Adipocyte (in vitro differentiated cells): ENCODE measurements at regions not wholly inside any gene's neighbourhood (a gene's known extent, or its start where the extent isn't known, plus 50 kb on each side); places are given as distances from the start of the nearest gene placed in this dataset.
"Not testable (repeated sequence)": the region's sequence is repeated elsewhere in the genome, so short reads cannot be mapped to it uniquely, and the experiment has no call there.

Experiments
- DNase-seq: peaks from one replicate; pipeline ENCODE4 v3.0.0-alpha.2; 2015; ENCODE audit warnings: low read depth
- H3K27me3 ChIP-seq: replicated peaks from 2 replicates; pipeline ENCODE4 v1.7.0; 2013; ENCODE audit warnings: mild to moderate bottlenecking, low read length, moderate library complexity; ENCODE audit not compliant: control insufficient read depth, insufficient read depth
- H3K36me3 ChIP-seq: 2 replicates; pipeline ENCODE4 v1.7.0; 2013; ENCODE audit warnings: low read length, mild to moderate bottlenecking, moderate library complexity; ENCODE audit not compliant: control insufficient read depth, insufficient read depth, severe bottlenecking
- H3K4me1 ChIP-seq: 2 replicates; pipeline ENCODE4 v1.7.0; 2013; ENCODE audit warnings: mild to moderate bottlenecking, low read length, moderate library complexity; ENCODE audit not compliant: control insufficient read depth, insufficient read depth
- H3K4me3 ChIP-seq: 2 replicates; pipeline ENCODE4 v1.7.0; 2013; ENCODE audit warnings: mild to moderate bottlenecking, low read length, moderate library complexity
- H3K9ac ChIP-seq: 2 replicates; pipeline ENCODE4 v1.7.0; 2013; ENCODE audit warnings: mild to moderate bottlenecking, low read length, moderate library complexity
- H3K9me3 ChIP-seq: 2 replicates; pipeline ENCODE4 v1.7.0; 2013; ENCODE audit warnings: mild to moderate bottlenecking, low read length, moderate library complexity; ENCODE audit not compliant: control insufficient read depth

- Histone ChIP-seq H3K9me3 (peaks cover 7% of the 10 kb centered on the region), H3K9ac (no peak overlapping the region), H3K36me3 (no peaks in the 10 kb centered on the region), H3K4me1 (no peaks in the 10 kb centered on the region), H3K27me3 (no peaks in the 10 kb centered on the region), H3K4me3 (no peak overlapping the region)
- DNase-seq = no peak
Observed at GRCh38 chr9:102164247-102164646, 425.8 kb upstream of the GRIN3A start.

GRCh38 chr9:102153081-102153480 lies 414.6 kb upstream of the GRIN3A start:
- peaks cover 20% of the 10 kb centered on the region for H3K9me3 ChIP-seq
- H3K27me3 ChIP-seq, DNase-seq: not testable (repeated sequence)

GRCh38 chr9:102135768-102136167 lies 397.3 kb upstream of the GRIN3A start:
- Histone ChIP-seq H3K36me3 (no peaks in the 10 kb centered on the region), H3K9ac (no peak overlapping the region), H3K4me3 (no peak overlapping the region), H3K27me3 (no peaks in the 10 kb centered on the region), H3K4me1 (no peaks in the 10 kb centered on the region), H3K9me3 (no peaks in the 10 kb centered on the region)
- no peak for DNase-seq

More at GRCh38 chr9:102153081-102153480, 414.6 kb upstream of the GRIN3A start:
- not testable (repeated sequence) for H3K36me3 ChIP-seq, H3K4me1 ChIP-seq, H3K4me3 ChIP-seq, H3K9ac ChIP-seq

GRCh38 chr9:102124465-102124864 lies 386.0 kb upstream of the GRIN3A start:
- no peak overlapping the region for H3K4me3 ChIP-seq
- H3K9me3 ChIP-seq = no peaks in the 10 kb centered on the region
- H3K27me3 ChIP-seq = no peaks in the 10 kb centered on the region
- H3K4me1 ChIP-seq = no peaks in the 10 kb centered on the region
- DNase-seq = no peak
- no peak overlapping the region for H3K9ac ChIP-seq
- no peaks in the 10 kb centered on the region for H3K36me3 ChIP-seq

GRCh38 chr9:102114557-102114956 lies 376.1 kb upstream of the GRIN3A start:
- no peak for DNase-seq
- no peaks in the 10 kb centered on the region for H3K36me3 ChIP-seq
- H3K9ac ChIP-seq = no peak overlapping the region
- H3K9me3 ChIP-seq = peaks cover 7% of the 10 kb centered on the region
- H3K27me3 ChIP-seq = no peaks in the 10 kb centered on the region
- no peak overlapping the region for H3K4me3 ChIP-seq
- no peaks in the 10 kb centered on the region for H3K4me1 ChIP-seq

GRCh38 chr9:102113191-102113590 lies 374.7 kb upstream of the GRIN3A start:
- no peak overlapping the region for H3K4me3 ChIP-seq
- H3K27me3 ChIP-seq = no peaks in the 10 kb centered on the region
- H3K9ac ChIP-seq = no peak overlapping the region
- H3K4me1 ChIP-seq = no peaks in the 10 kb centered on the region
- H3K36me3 ChIP-seq = no peaks in the 10 kb centered on the region
- no peak for DNase-seq
- peaks cover 7% of the 10 kb centered on the region for H3K9me3 ChIP-seq

GRCh38 chr9:102106439-102106838 lies 368.0 kb upstream of the GRIN3A start:
- peaks cover 6% of the 10 kb centered on the region for H3K9me3 ChIP-seq
- H3K4me1 ChIP-seq = no peaks in the 10 kb centered on the region
- no peak for DNase-seq
- no peaks in the 10 kb centered on the region for H3K36me3 ChIP-seq
- no peak overlapping the region for H3K4me3 ChIP-seq
- H3K27me3 ChIP-seq = no peaks in the 10 kb centered on the region
- no peak overlapping the region for H3K9ac ChIP-seq

GRCh38 chr9:102101723-102102122 lies 363.3 kb upstream of the GRIN3A start:
- Histone ChIP-seq H3K4me3 (no peak overlapping the region), H3K9ac (no peak overlapping the region), H3K36me3 (no peaks in the 10 kb centered on the region), H3K9me3 (peaks cover 5% of the 10 kb centered on the region), H3K27me3 (no peaks in the 10 kb centered on the region), H3K4me1 (no peaks in the 10 kb centered on the region)
- no peak for DNase-seq

GRCh38 chr9:102087141-102087540 lies 348.7 kb upstream of the GRIN3A start:
- no peaks in the 10 kb centered on the region for H3K9me3 ChIP-seq

GRCh38 chr9:102085548-102085947 lies 347.1 kb upstream of the GRIN3A start:
- Histone ChIP-seq H3K36me3 (no peaks in the 10 kb centered on the region), H3K9ac (no peak overlapping the region), H3K4me1 (no peaks in the 10 kb centered on the region), H3K4me3 (no peak overlapping the region), H3K27me3 (no peaks in the 10 kb centered on the region), H3K9me3 (no peaks in the 10 kb centered on the region)
- no peak for DNase-seq

More at GRCh38 chr9:102087141-102087540, 348.7 kb upstream of the GRIN3A start:
- H3K36me3 ChIP-seq = no peaks in the 10 kb centered on the region
- DNase-seq = no peak
- no peak overlapping the region for H3K9ac ChIP-seq
- H3K4me3 ChIP-seq = no peak overlapping the region
- H3K27me3 ChIP-seq = no peaks in the 10 kb centered on the region
- H3K4me1 ChIP-seq = no peaks in the 10 kb centered on the region

- H3K9ac ChIP-seq = no peak overlapping the region
- H3K27me3 ChIP-seq = no peaks in the 10 kb centered on the region
- H3K9me3 ChIP-seq = no peaks in the 10 kb centered on the region
- no peaks in the 10 kb centered on the region for H3K4me1 ChIP-seq
- H3K4me3 ChIP-seq = no peak overlapping the region
- H3K36me3 ChIP-seq = no peaks in the 10 kb centered on the region
- DNase-seq = no peak
Observed at GRCh38 chr9:102072059-102072764, 333.8 kb upstream of the GRIN3A start.

- Histone ChIP-seq H3K9me3 (peaks cover 3% of the 10 kb centered on the region), H3K4me1 (no peaks in the 10 kb centered on the region), H3K27me3 (no peaks in the 10 kb centered on the region), H3K36me3 (no peaks in the 10 kb centered on the region), H3K9ac (no peak overlapping the region), H3K4me3 (no peak overlapping the region)
- DNase-seq = no peak
Observed at GRCh38 chr9:102069969-102070368, 331.5 kb upstream of the GRIN3A start.
